Epithelial cell of esophagus (primary cell): ENCODE measurements at regions not wholly inside any gene's neighbourhood (a gene's known extent, or its start where the extent isn't known, plus 50 kb on each side); places are given as distances from the start of the nearest gene placed in this dataset.

ENCODE experiments used
- DNase-seq: peaks from one replicate; pipeline ENCODE4 v3.0.0; 2010; ENCODE audit warnings: low read depth
- H3K4me3 ChIP-seq: 2 replicates; pipeline ENCODE4 v1.5.1; 2011; ENCODE audit warnings: mild to moderate bottlenecking, low read length, control low read depth
- TF ChIP-seq, protein P1 (sequence below): IDR thresholded peaks from 2 replicates; pipeline ENCODE4 v1.5.1; 2011; ENCODE audit warnings: low read depth, mild to moderate bottlenecking, low read length, control low read depth, inconsistent platforms; ENCODE audit not compliant: insufficient read depth; ENCODE audit errors: missing control alignments

DNA sequence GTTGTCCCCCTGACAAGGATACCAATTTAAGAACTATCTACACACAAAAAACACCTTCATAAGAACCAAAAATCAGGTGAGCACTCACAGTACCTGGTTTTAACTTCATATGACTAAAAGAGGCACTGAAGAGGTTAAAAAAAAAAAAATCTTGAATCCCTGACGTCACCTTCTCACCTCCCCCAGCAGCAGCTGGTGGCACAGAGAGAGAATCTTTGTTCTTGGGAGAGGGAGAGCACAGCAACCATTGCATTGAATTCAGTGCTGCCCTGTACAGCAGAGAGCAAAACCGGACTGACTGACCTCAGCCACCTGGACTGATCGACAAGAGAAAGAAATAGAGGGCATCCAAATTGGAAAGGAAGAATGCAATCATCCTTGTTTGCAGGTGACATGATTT is 566.0 kb downstream of the TMX3 start:
- no peak overlapping the region for H3K4me3 ChIP-seq
- no peak for DNase-seq
- TF ChIP-seq, protein P1, sequence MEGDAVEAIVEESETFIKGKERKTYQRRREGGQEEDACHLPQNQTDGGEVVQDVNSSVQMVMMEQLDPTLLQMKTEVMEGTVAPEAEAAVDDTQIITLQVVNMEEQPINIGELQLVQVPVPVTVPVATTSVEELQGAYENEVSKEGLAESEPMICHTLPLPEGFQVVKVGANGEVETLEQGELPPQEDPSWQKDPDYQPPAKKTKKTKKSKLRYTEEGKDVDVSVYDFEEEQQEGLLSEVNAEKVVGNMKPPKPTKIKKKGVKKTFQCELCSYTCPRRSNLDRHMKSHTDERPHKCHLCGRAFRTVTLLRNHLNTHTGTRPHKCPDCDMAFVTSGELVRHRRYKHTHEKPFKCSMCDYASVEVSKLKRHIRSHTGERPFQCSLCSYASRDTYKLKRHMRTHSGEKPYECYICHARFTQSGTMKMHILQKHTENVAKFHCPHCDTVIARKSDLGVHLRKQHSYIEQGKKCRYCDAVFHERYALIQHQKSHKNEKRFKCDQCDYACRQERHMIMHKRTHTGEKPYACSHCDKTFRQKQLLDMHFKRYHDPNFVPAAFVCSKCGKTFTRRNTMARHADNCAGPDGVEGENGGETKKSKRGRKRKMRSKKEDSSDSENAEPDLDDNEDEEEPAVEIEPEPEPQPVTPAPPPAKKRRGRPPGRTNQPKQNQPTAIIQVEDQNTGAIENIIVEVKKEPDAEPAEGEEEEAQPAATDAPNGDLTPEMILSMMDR = no peak

DNA sequence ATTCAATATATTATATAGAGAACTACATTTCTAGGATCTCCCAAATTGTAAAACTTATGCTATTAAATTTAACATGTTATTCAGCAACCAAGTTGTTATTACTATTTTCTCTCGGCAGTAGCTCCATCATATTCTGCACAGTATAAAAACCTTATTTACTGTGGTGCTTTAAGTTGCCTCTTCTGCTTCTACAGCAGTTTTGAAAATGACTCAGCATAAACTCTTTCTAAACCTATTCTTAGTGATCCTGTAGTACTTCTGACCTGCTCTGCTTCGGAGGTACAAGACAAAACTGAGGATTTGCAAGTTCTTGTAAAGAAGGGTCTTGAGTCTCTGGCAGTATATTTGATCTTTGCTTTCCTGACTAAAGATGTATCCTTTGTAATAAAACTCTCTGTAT is 567.2 kb downstream of the TMX3 start:
- DNase-seq = no peak
- TF ChIP-seq, protein P1 = no peak
- H3K4me3 ChIP-seq = no peak overlapping the region

DNA sequence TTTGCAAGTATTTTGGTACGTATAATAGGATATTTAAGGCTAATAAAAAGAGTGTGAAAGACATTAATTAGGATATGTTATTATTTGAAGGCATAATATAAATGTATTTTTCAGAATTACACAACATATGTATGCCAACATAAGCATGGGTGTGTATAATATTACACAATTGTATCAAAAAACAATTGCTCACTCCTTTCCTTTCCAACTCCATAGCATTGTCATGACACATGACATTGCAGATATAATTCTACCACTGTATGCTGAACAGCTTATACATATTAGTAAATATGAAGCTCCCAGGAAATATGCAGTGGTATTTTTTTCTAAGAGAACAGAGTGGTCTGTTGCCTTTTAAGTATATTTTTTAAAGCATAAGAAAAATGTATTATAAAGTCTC is 593.1 kb downstream of the TMX3 start:
- peak; percentile 79 for DNase-seq
- H3K4me3 ChIP-seq = no peak overlapping the region
- TF ChIP-seq, protein P1 = no peak

DNA sequence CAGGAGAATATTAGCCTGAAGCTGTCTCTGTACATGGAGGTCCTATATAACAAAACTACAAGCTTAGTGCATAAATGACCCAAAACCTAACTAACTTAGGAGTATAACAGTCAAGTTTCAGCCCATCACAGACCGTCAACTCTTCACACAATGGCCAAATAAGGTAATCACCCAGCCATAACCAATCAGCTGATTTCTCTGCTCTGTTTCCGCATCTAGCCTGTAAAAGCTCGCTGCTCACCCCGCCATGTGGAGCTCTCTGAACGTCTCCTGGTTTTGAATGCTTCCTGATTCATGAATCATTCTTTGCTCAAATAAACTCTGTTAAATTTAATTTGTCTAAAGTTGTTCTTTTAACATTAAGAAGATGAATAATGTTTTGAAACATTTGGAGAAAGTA is 593.6 kb downstream of the TMX3 start:
- TF ChIP-seq, protein P1 = no peak
- H3K4me3 ChIP-seq = no peak overlapping the region
- peak; percentile 23 for DNase-seq

DNA sequence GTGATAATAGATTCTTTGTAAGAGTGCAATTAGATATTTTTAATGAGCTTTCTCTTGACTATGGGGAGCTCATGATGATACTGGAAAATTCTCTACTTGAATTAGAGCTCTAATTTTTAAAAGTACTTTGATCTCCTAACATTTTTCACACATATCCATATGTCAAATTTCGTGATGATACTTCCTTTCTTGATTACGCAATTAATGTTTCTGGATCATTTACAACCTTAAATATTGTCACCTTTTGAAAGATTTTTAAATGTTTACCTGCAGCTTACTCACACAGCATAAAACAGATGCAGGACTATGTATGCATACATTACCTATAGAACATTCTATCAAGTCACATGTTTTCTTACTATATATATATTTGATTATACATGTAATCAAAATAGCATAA is 598.5 kb upstream of the DSEL start:
- no peak overlapping the region for H3K4me3 ChIP-seq
- TF ChIP-seq, protein P1 = no peak
- DNase-seq = no peak

DNA sequence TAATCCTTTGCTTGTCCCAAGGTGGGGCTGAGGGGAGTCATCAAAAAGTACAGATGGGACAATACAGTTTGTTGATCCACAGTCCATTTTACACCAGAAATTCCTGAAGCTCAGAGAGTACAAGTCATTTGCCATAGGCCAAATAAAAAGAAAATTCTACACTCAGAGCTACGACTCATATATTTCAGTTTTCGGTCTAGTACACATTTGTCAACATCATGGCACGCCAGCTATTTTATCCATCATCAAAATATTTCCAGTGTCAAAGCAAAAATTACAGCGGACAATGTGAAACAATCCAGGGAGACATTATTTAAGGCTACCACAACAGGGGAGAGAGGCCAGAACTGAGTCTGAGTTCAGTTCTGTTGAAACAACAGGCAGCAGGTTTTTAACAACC is 587.5 kb upstream of the DSEL start:
- TF ChIP-seq, protein P1 = no peak
- no peak overlapping the region for H3K4me3 ChIP-seq
- DNase-seq = no peak

DNA sequence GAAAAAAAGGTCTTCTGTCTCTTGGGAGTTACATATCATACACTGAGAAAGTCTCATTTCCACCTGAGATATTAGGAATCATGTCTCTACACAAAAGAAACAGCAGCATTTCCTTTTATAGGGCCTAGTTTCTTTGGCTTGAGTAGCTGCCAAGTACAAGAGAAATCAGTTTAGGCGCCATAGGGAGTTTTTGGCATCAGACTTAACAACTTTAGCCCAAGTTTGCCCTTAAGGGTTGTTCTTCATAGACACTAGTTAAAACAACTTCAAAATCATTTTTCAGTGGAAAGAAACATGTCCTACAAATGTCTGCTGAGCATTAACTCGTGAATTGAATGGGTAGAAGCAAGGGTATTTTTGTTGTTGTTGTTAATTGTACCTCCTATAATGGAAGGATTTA is 587.0 kb upstream of the DSEL start:
- DNase-seq = no peak

More for the DNA sequence above, 587.0 kb upstream of the DSEL start:
- TF ChIP-seq, protein P1 = no peak
- H3K4me3 ChIP-seq = no peak overlapping the region
